SK-N-SH (cell line): ENCODE measurements at regions not wholly inside any gene's neighbourhood (a gene's known extent, or its start where the extent isn't known, plus 50 kb on each side); places are given as distances from the start of the nearest gene placed in this dataset.

ENCODE experiments used
- CTCF ChIA-PET: fragments of 300-600, 350-600 bp; formaldehyde crosslinking; extraction: SDS; loops from one replicate; lab custom pipeline; 2021; lab: Yijun Ruan, JAX
- POLR2A ChIA-PET: fragments of 350-600 bp; sonication (Branson Sonifier 250); formaldehyde crosslinking; extraction: SDS; loops from one replicate; lab custom pipeline; 2020; ENCODE audit warnings: antibody characterized with exemption, inconsistent platforms; lab: Yijun Ruan, JAX
- DNase-seq: peaks from one replicate; pipeline ENCODE4 v3.0.0; 2012
- H2AFZ ChIP-seq: fragments of 200-600 bp; sonication (generic); 2 replicates; pipeline ENCODE4 v1.8.1; 2016; ENCODE audit warnings: antibody characterized with exemption, mild to moderate bottlenecking, low read depth
- H3F3A ChIP-seq: fragments of 200-600 bp; sonication (generic); replicated peaks from 2 replicates; pipeline ENCODE3; 2016; ENCODE audit warnings: antibody characterized with exemption, mild to moderate bottlenecking; ENCODE audit not compliant: insufficient read depth
- H3K27ac ChIP-seq, 2 experiments: fragments of 200-500 bp in 1 of 2; fragments of 200-600 bp in 1 of 2; sonication (Bioruptor generic) in 1 of 2; sonication (generic), shearing (Covaris generic) in 1 of 2; 2 replicates each; pipeline versions ENCODE4 v1.5.1 to v1.6.1; 2014 to 2016; ENCODE audit warnings: low read depth in 2 of 2, inconsistent platforms in 1 of 2, low read length in 1 of 2, mild to moderate bottlenecking in 1 of 2, mixed read lengths in 1 of 2
- H3K27me3 ChIP-seq: fragments of 200-600 bp; sonication (generic), shearing (Covaris generic); 2 replicates; pipeline ENCODE4 v1.6.1; 2016; ENCODE audit warnings: mixed run types; ENCODE audit not compliant: insufficient read depth
- H3K36me3 ChIP-seq, 2 experiments: fragments of 200-500 bp in 1 of 2; fragments of 200-600 bp in 1 of 2; sonication (Bioruptor generic) in 1 of 2; sonication (generic) in 1 of 2; replicated peaks in 1 of 2; 2 replicates each; pipeline versions ENCODE3 to v1.5.1; 2014 to 2016; ENCODE audit warnings: low read length in 1 of 2, mild to moderate bottlenecking in 1 of 2; ENCODE audit not compliant: insufficient read depth in 2 of 2, control insufficient read depth in 1 of 2
- H3K4me1 ChIP-seq, 2 experiments: fragments of 200-500 bp in 1 of 2; fragments of 200-600 bp in 1 of 2; sonication (Bioruptor generic) in 1 of 2; sonication (generic), shearing (Covaris generic) in 1 of 2; 2 replicates each; pipeline versions ENCODE4 v1.5.1 to v1.6.1; 2014 to 2016; ENCODE audit warnings: low read depth in 1 of 2, low read length in 1 of 2, mixed run types in 1 of 2; ENCODE audit not compliant: insufficient read depth in 2 of 2, control insufficient read depth in 1 of 2
- H3K4me2 ChIP-seq: fragments of 200-600 bp; sonication (generic), shearing (Covaris generic); 2 replicates; pipeline ENCODE4 v1.6.1; 2017; ENCODE audit warnings: mixed run types
- H3K4me3 ChIP-seq, 2 experiments: fragments of 200-500 bp in 1 of 2; fragments of 200-600 bp in 1 of 2; sonication (Bioruptor generic) in 1 of 2; sonication (generic), shearing (Covaris generic) in 1 of 2; 2 replicates each; pipeline versions ENCODE4 v1.5.1 to v1.8.1; 2014 to 2016; ENCODE audit warnings: low read depth in 2 of 2, inconsistent platforms in 1 of 2, low read length in 1 of 2, mild to moderate bottlenecking in 1 of 2, mixed read lengths in 1 of 2, moderate library complexity in 1 of 2
- H3K79me2 ChIP-seq: fragments of 200-600 bp; sonication (generic); 2 replicates; pipeline ENCODE4 v1.8.1; 2017; ENCODE audit warnings: mild to moderate bottlenecking; ENCODE audit not compliant: insufficient read depth
- H3K9ac ChIP-seq: fragments of 200-600 bp; sonication (generic); 2 replicates; pipeline ENCODE4 v1.6.1; 2017; ENCODE audit warnings: mixed run types
- H3K9me2 ChIP-seq: fragments of 200-600 bp; sonication (generic); 2 replicates; pipeline ENCODE4 v1.6.1; 2017; ENCODE audit warnings: mixed run types
- H3K9me3 ChIP-seq: fragments of 200-600 bp; sonication (generic); 2 replicates; pipeline ENCODE4 v1.6.1; 2017; ENCODE audit warnings: mixed run types, mild to moderate bottlenecking, moderate library complexity
- H4K20me1 ChIP-seq: fragments of 200-600 bp; sonication (generic); 2 replicates; pipeline ENCODE4 v1.6.1; 2017; ENCODE audit warnings: mild to moderate bottlenecking, mixed run types; ENCODE audit not compliant: insufficient read depth
- FOSL2 ChIP-seq: IDR thresholded peaks from 2 replicates; pipeline ENCODE4 v1.4.0; 2012; ENCODE audit warnings: low read depth, mild to moderate bottlenecking, moderate library complexity, borderline replicate concordance
- IRF3 ChIP-seq: fragments of 150-350 bp; IDR thresholded peaks from 2 replicates; pipeline ENCODE4 v1.6.1; 2016; ENCODE audit warnings: mild to moderate bottlenecking, low read depth, low read length
- MXI1 ChIP-seq: IDR thresholded peaks from 2 replicates; pipeline ENCODE4 v1.6.1; 2012; ENCODE audit warnings: mild to moderate bottlenecking, low read depth, low read length, improper control_type of control experiment
- NFIC ChIP-seq: IDR thresholded peaks from 2 replicates; pipeline ENCODE4 v1.4.0; 2012; ENCODE audit warnings: borderline replicate concordance
- NRF1 ChIP-seq: IDR thresholded peaks from 2 replicates; pipeline ENCODE4 v1.6.1; 2012; ENCODE audit warnings: low read depth, mild to moderate bottlenecking, low read length
- PBX3 ChIP-seq: IDR thresholded peaks from 2 replicates; pipeline ENCODE4; 2012
- POLR2AphosphoS5 ChIP-seq: IDR thresholded peaks from 2 replicates; pipeline ENCODE4 v1.6.1; 2012; ENCODE audit warnings: low read depth, low read length
- RAD21 ChIP-seq: IDR thresholded peaks from 2 replicates; pipeline ENCODE4 v1.6.1; 2012; ENCODE audit warnings: mild to moderate bottlenecking, low read length
- RCOR1 ChIP-seq: fragments of 150-350 bp; IDR thresholded peaks from 2 replicates; pipeline ENCODE4 v1.6.1; 2017; ENCODE audit warnings: antibody characterized with exemption, low read length
- RFX5 ChIP-seq: IDR thresholded peaks from 2 replicates; pipeline ENCODE4 v1.6.1; 2012; ENCODE audit warnings: mild to moderate bottlenecking, improper control_type of control experiment, low read length
- RXRA ChIP-seq: IDR thresholded peaks from 2 replicates; pipeline ENCODE4 v1.4.0; 2012; ENCODE audit warnings: low read depth, mild to moderate bottlenecking, borderline replicate concordance
- SMC3 ChIP-seq: IDR thresholded peaks from 2 replicates; pipeline ENCODE4 v1.6.1; 2012; ENCODE audit warnings: low read depth, low read length, improper control_type of control experiment
- TCF12 ChIP-seq: IDR thresholded peaks from 2 replicates; pipeline ENCODE4 v1.4.0; 2012
- YY1 ChIP-seq: IDR thresholded peaks from 2 replicates; pipeline ENCODE4 v1.4.0; 2012; ENCODE audit warnings: low read depth, mild to moderate bottlenecking
- ZBTB33 ChIP-seq: IDR thresholded peaks from 2 replicates; pipeline ENCODE4 v1.4.0; 2012; ENCODE audit warnings: low read depth, borderline replicate concordance
- WGBS: methylation state at CpG from one replicate; pipeline ENCODE4 v1.1.6; 2017; ENCODE audit warnings: low lambda C conversion rate; 5-methylcytosine and 5-hydroxymethylcytosine counted together

GRCh38 chr2:43161650-43162510 lies 64.5 kb downstream of the ZFP36L2 start:
- H3K4me2 ChIP-seq: no peak overlapping the region
- H3K27ac ChIP-seq: no peak overlapping the region
- H3K9me3 ChIP-seq: no peaks in the 10 kb centered on the region
- no peaks in the 10 kb centered on the region for H3K36me3 ChIP-seq
- CTCF ChIA-PET: interaction anchor here (1.1 kb wide), 1 partner anchor 323 kb away, joined by 3 read pairs; no protein-coding TSS in a partner anchor
- peaks cover 8 to 10% of the 10 kb centered on the region in 2 experiments; a peak in 2 of 4 replicates for H3K4me1 ChIP-seq
- H4K20me1 ChIP-seq: no peaks in the 10 kb centered on the region
- H3K9me2 ChIP-seq: no peaks in the 10 kb centered on the region
- no peak for DNase-seq
- no peak overlapping the region for H2AFZ ChIP-seq
- no peaks in the 10 kb centered on the region for H3K79me2 ChIP-seq
- POLR2A ChIA-PET: no interaction called here
- WGBS: 92% methylated on average over 11 of the region's 15 CpGs
- H3F3A ChIP-seq: no peaks in the 10 kb centered on the region
- no peak overlapping the region for H3K9ac ChIP-seq
- H3K4me3 ChIP-seq: no peak overlapping the region
- TF ChIP-seq NFIC (no peak), NRF1 (no peak), RCOR1 (no peak), RFX5 (no peak), ZBTB33 (no peak), RXRA (no peak), TCF12 (no peak), SMC3 (no peak), MXI1 (no peak), FOSL2 (no peak), PBX3 (no peak), POLR2AphosphoS5 (no peak), YY1 (no peak), IRF3 (no peak), RAD21 (no peak)
- no peaks in the 10 kb centered on the region for H3K27me3 ChIP-seq
